Activated CD8-positive, alpha-beta T cell treated with anti-CD3 and anti-CD28 coated beads for 36 hours (primary cell): ENCODE measurements at regions not wholly inside any gene's neighbourhood (a gene's known extent, or its start where the extent isn't known, plus 50 kb on each side); places are given as distances from the start of the nearest gene placed in this dataset.

Source experiments
- ATAC-seq: fragments of 200-7000 bp; cut with Tn5 transposase; one replicate; pipeline ENCODE4 v1.10.0; 2021; ENCODE audit warnings: mild to moderate bottlenecking, moderate library complexity
- CTCF ChIA-PET: fragments of 350-600 bp; sonication (Branson Sonifier 250); formaldehyde crosslinking; loops from one replicate; lab custom pipeline; 2021; ENCODE audit warnings: antibody characterized with exemption; lab: Charles Lee
- POLR2A ChIA-PET: fragments of 350-600 bp; sonication (Branson Sonifier 250); formaldehyde crosslinking; loops from one replicate; lab custom pipeline; 2021; ENCODE audit warnings: antibody characterized with exemption; lab: Charles Lee
- DNase-seq: peaks from one replicate; pipeline ENCODE4 v3.0.0-alpha.2; 2020
- H3K27ac Mint-ChIP-seq: one replicate; pipeline ENCODE4 v1.8.0; 2021; ENCODE audit warnings: mild to moderate bottlenecking, mixed read lengths
- H3K27me3 Mint-ChIP-seq: one replicate; pipeline ENCODE4 v1.8.0; 2021; ENCODE audit warnings: mixed read lengths
- H3K36me3 Mint-ChIP-seq: one replicate; pipeline ENCODE4 v1.8.0; 2021; ENCODE audit warnings: low read depth, mixed read lengths
- H3K4me1 Mint-ChIP-seq: one replicate; pipeline ENCODE4 v1.8.0; 2021; ENCODE audit warnings: low read depth, mixed read lengths
- H3K4me3 Mint-ChIP-seq: one replicate; pipeline ENCODE4 v1.8.0; 2021; ENCODE audit warnings: mild to moderate bottlenecking, moderate library complexity, mixed read lengths
- H3K9me3 Mint-ChIP-seq: one replicate; pipeline ENCODE4 v1.8.0; 2021; ENCODE audit warnings: mixed read lengths
- CTCF ChIP-seq: fragments of 200-600 bp; IDR thresholded peaks from one replicate; pipeline ENCODE4 v1.8.0; 2022; ENCODE audit warnings: antibody characterized with exemption, mild to moderate bottlenecking
- intact Hi-C: fragments of 100-400 bp; cut with micrococcal nuclease; formaldehyde crosslinking; loops from one replicate; pipeline ENCODE4 v1.10.0; 2022

GRCh38 chr5:120231563-120231962 is 232.5 kb upstream of the PRR16 start:
- Mint-ChIP-seq H3K27me3 (no peaks in the 10 kb centered on the region), H3K27ac (no peak overlapping the region), H3K4me3 (no peak overlapping the region), H3K36me3 (no peaks in the 10 kb centered on the region), H3K9me3 (peaks cover 7% of the 10 kb centered on the region), H3K4me1 (no peaks in the 10 kb centered on the region)
- ATAC-seq (no peak), DNase-seq (no peak)
- CTCF ChIA-PET = no interaction called here
- intact Hi-C loops = no loop called here
- POLR2A ChIA-PET = no interaction called here
- TF ChIP-seq CTCF = no peak

- TF ChIP-seq CTCF = no peak
- ChIA-PET POLR2A (no interaction called here), CTCF (no interaction called here)
- DNase-seq = no peak
- Mint-ChIP-seq H3K4me1 (no peaks in the 10 kb centered on the region), H3K27me3 (no peaks in the 10 kb centered on the region), H3K36me3 (no peaks in the 10 kb centered on the region), H3K9me3 (peaks cover 5% of the 10 kb centered on the region), H3K4me3 (no peak overlapping the region), H3K27ac (no peak overlapping the region)
- ATAC-seq = no peak
- intact Hi-C loops = no loop called here
Observed at GRCh38 chr5:120236360-120236759, 227.7 kb upstream of the PRR16 start.

- no peak for ATAC-seq
- Mint-ChIP-seq H3K36me3 (no peaks in the 10 kb centered on the region), H3K4me1 (no peaks in the 10 kb centered on the region), H3K4me3 (no peak overlapping the region), H3K27me3 (no peaks in the 10 kb centered on the region), H3K27ac (no peak overlapping the region), H3K9me3 (peaks cover 2% of the 10 kb centered on the region)
- TF ChIP-seq CTCF = no peak
- POLR2A ChIA-PET = no interaction called here
- CTCF ChIA-PET = no interaction called here
- DNase-seq = no peak
- intact Hi-C loops = no loop called here
Observed at GRCh38 chr5:120239086-120239485, 225.0 kb upstream of the PRR16 start.

GRCh38 chr5:120240706-120241105 is 223.4 kb upstream of the PRR16 start:
- Mint-ChIP-seq H3K27me3 (no peaks in the 10 kb centered on the region), H3K36me3 (no peaks in the 10 kb centered on the region), H3K4me1 (no peaks in the 10 kb centered on the region), H3K9me3 (no peaks in the 10 kb centered on the region), H3K27ac (no peak overlapping the region), H3K4me3 (no peak overlapping the region)
- intact Hi-C loops = no loop called here
- no peak for TF ChIP-seq CTCF
- ChIA-PET POLR2A (no interaction called here), CTCF (no interaction called here)
- ATAC-seq (no peak), DNase-seq (no peak)

DNA sequence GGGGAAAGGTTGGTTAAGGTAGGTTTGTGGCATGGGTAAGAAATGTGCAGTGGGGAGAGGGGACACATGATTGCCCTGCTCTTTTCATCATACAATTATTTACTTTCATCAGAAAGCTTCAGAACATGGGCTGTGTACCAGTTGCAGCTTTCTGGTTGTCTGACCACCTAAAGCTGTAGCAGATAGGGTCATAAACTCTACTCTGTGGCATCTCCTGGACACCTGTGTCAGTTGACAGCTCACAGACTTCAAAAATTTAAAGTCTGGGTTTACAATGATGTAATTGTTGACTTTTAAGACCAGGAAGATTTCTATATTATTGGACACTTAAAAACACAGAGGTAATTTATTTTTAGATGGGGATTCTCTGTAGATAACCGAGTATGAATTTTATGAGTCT is 222.7 kb upstream of the PRR16 start:
- ATAC-seq (no peak), DNase-seq (no peak)
- no peaks in the 10 kb centered on the region for H3K36me3 Mint-ChIP-seq
- H3K4me3 Mint-ChIP-seq = no peak overlapping the region
- no peak overlapping the region for H3K27ac Mint-ChIP-seq
- ChIA-PET CTCF (no interaction called here), POLR2A (no interaction called here)
- no peak for TF ChIP-seq CTCF
- H3K27me3 Mint-ChIP-seq = no peaks in the 10 kb centered on the region
- intact Hi-C loops = no loop called here
- H3K9me3 Mint-ChIP-seq = no peaks in the 10 kb centered on the region
- H3K4me1 Mint-ChIP-seq = no peaks in the 10 kb centered on the region
